NB4 (cell line): ENCODE measurements at regions not wholly inside any gene's neighbourhood (a gene's known extent, or its start where the extent isn't known, plus 50 kb on each side); places are given as distances from the start of the nearest gene placed in this dataset.

Experiments used
- POLR2A ChIP-seq: IDR thresholded peaks from 2 replicates; pipeline ENCODE4 v1.6.1; 2011; ENCODE audit warnings: mild to moderate bottlenecking; ENCODE audit not compliant: insufficient read length; ENCODE audit errors: extremely low read depth
- TF ChIP-seq, protein P1 (sequence below): IDR thresholded peaks from one replicate; pipeline ENCODE4 v1.5.1; 2012; ENCODE audit warnings: low read depth, low read length

DNA sequence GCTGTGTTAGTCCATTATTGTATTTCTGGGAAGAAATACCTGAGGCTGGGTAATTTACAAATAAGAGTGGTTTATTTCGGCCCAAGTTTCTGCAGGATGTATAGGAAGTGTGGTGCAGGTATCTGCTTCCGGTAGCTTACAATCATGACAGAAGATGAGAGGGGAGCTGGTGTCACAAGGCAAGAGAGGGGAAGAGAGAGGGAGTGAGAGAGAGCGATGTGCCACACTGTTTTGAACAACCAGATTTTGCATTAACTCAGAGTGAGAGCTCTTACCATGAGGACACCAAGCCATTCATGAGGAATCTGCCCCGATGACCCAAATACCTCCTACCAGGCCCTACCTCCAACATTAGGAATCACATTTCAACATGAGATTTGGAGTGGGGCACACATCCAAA lies 627.6 kb upstream of the FRG1 start:
- TF ChIP-seq, protein P1, sequence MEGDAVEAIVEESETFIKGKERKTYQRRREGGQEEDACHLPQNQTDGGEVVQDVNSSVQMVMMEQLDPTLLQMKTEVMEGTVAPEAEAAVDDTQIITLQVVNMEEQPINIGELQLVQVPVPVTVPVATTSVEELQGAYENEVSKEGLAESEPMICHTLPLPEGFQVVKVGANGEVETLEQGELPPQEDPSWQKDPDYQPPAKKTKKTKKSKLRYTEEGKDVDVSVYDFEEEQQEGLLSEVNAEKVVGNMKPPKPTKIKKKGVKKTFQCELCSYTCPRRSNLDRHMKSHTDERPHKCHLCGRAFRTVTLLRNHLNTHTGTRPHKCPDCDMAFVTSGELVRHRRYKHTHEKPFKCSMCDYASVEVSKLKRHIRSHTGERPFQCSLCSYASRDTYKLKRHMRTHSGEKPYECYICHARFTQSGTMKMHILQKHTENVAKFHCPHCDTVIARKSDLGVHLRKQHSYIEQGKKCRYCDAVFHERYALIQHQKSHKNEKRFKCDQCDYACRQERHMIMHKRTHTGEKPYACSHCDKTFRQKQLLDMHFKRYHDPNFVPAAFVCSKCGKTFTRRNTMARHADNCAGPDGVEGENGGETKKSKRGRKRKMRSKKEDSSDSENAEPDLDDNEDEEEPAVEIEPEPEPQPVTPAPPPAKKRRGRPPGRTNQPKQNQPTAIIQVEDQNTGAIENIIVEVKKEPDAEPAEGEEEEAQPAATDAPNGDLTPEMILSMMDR = no peak
- TF ChIP-seq POLR2A = no peak
